Colonic mucosa (tissue), 4 donors: ENCODE measurements at regions not wholly inside any gene's neighbourhood (a gene's known extent, or its start where the extent isn't known, plus 50 kb on each side); places are given as distances from the start of the nearest gene placed in this dataset.

Source experiments
- DNase-seq: peaks from one replicate; pipeline ENCODE4 v3.0.0-alpha.2; 2020
- H3K27ac ChIP-seq: fragments of 200-600 bp; one replicate; pipeline ENCODE4 v1.8.0; 2021
- H3K27me3 ChIP-seq: fragments of 200-600 bp; one replicate; pipeline ENCODE4 v1.8.0; 2021
- H3K36me3 ChIP-seq: fragments of 200-600 bp; one replicate; pipeline ENCODE4 v1.8.0; 2021
- H3K4me1 ChIP-seq: fragments of 200-600 bp; one replicate; pipeline ENCODE4 v1.8.0; 2021; ENCODE audit warnings: mild to moderate bottlenecking
- H3K4me3 ChIP-seq: fragments of 200-600 bp; one replicate; pipeline ENCODE4 v1.8.0; 2021
- H3K9ac ChIP-seq, 2 donors: one replicate each; pipeline ENCODE4 v1.7.0; 2013; ENCODE audit warnings: control low read depth in 2 of 2, low read depth in 2 of 2, low read length in 2 of 2
- H3K9me3 ChIP-seq: fragments of 200-600 bp; one replicate; pipeline ENCODE4 v1.8.0; 2021
- CTCF ChIP-seq: fragments of 200-600 bp; IDR thresholded peaks from one replicate; pipeline ENCODE4 v1.8.0; 2022; ENCODE audit warnings: antibody characterized with exemption, mild to moderate bottlenecking
- intact Hi-C: fragments of 100-400 bp; cut with DNase I; formaldehyde crosslinking; loops from one replicate; pipeline ENCODE4 v1.14.1; 2022
- donor health status: healthy.
- donor health status: DM: no; HTN: no; CAD: no.
- donor health status: DM: no; HTN: no; CAD: no.

- Histone ChIP-seq H3K9me3 (no peaks in the 10 kb centered on the region), H3K36me3 (no peaks in the 10 kb centered on the region), H3K9ac (no peak overlapping the region), H3K27me3 (no peaks in the 10 kb centered on the region), H3K4me1 (no peaks in the 10 kb centered on the region), H3K27ac (no peak overlapping the region), H3K4me3 (no peak overlapping the region)
- TF ChIP-seq CTCF: no peak
- peak; percentile 17 for DNase-seq
- intact Hi-C loops: no loop called here
These were observed 249.4 kb downstream of the FAM43A start for GRCh38 chr3:194935061-194935460.

DNA sequence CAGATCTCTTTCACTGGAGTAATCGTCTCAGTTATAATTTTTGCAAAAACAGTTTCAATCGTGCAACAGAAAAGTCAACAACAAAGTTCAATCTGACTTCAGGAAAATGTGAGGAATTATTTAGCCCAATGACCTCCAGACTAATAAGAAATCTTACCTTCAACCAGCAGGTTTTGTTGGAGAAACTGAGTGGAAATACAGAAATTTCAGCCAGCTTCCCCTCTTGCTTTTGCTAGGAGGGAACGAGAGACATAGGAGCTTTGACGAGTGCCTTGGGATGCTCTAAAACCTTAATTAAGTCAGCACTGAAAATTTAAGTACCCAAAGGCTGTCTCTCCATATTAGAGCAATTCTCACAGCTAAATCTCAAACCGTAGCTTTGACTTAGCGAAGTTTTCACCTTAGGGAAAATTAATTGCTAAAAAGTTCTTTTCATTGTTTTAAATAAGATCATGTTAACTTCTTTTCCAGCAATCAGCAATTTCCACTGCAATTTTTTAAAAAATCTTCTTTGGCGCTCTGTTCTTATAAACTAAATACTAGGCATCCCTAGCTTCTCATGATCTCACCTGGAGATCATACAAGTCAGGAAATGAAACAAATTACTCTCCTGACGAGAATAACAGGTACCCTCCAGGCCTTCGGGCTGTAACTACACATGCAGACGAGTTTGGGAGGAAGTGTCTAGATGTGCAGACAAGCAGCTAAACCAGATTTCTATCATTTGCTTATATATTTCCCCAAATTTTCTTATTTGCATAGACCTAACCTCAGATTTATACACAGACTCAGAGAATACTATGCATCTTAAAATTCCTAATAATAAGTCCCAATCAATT, 250.2 kb downstream of the FAM43A start:
- Histone ChIP-seq H3K9ac (no peak overlapping the region), H3K36me3 (no peaks in the 10 kb centered on the region), H3K27ac (no peak overlapping the region), H3K9me3 (no peaks in the 10 kb centered on the region), H3K4me1 (no peaks in the 10 kb centered on the region), H3K4me3 (no peak overlapping the region), H3K27me3 (no peaks in the 10 kb centered on the region)
- TF ChIP-seq CTCF: no peak
- peak; percentile 1 for DNase-seq
- intact Hi-C loops: no loop called here

GRCh38 chr3:194936659-194937058, 251.0 kb downstream of the FAM43A start:
- H3K36me3 ChIP-seq: no peaks in the 10 kb centered on the region
- H3K27me3 ChIP-seq: no peaks in the 10 kb centered on the region
- intact Hi-C loops: no loop called here
- H3K4me1 ChIP-seq: no peaks in the 10 kb centered on the region
- DNase-seq: peak; percentile 13
- H3K9ac ChIP-seq: no peak overlapping the region
- H3K27ac ChIP-seq: no peak overlapping the region
- H3K4me3 ChIP-seq: no peak overlapping the region
- TF ChIP-seq CTCF: no peak
- H3K9me3 ChIP-seq: no peaks in the 10 kb centered on the region

- Histone ChIP-seq H3K36me3 (no peaks in the 10 kb centered on the region), H3K4me3 (no peak overlapping the region), H3K4me1 (no peaks in the 10 kb centered on the region), H3K9ac (no peak overlapping the region), H3K9me3 (no peaks in the 10 kb centered on the region), H3K27ac (no peak overlapping the region), H3K27me3 (no peaks in the 10 kb centered on the region)
- intact Hi-C loops: no loop called here
- TF ChIP-seq CTCF: no peak
- peak; percentile 2 for DNase-seq
These were observed 251.5 kb downstream of the FAM43A start for GRCh38 chr3:194937144-194937543.

DNA sequence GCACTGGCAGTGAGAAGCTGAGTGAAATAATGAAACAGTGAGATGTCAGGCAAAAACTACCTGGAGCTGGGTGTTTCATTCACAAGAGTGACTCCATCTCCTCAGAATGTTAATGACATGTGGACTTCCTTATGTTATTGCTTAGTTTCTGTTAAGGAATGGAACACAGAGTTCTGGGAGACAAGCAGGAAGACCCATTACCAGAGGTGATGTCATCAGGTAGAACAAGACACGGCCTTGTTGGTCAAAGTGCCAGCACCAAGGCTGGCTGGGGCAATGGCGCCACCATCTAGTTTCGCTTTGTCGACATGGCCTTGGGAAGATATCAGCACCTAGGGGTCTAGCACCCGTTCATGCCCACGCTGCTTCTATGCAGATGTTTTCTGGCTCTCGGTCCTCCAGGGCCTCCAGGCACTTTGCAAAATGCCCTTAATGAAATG, 252.2 kb downstream of the FAM43A start:
- Histone ChIP-seq H3K27me3 (no peaks in the 10 kb centered on the region), H3K4me1 (no peaks in the 10 kb centered on the region), H3K4me3 (no peak overlapping the region), H3K27ac (no peak overlapping the region), H3K36me3 (no peaks in the 10 kb centered on the region), H3K9ac (no peak overlapping the region), H3K9me3 (no peaks in the 10 kb centered on the region)
- DNase-seq: peak; percentile 17
- TF ChIP-seq CTCF: no peak
- intact Hi-C loops: no loop called here
